DOHH2 (cell line): ENCODE measurements at regions not wholly inside any gene's neighbourhood (a gene's known extent, or its start where the extent isn't known, plus 50 kb on each side); places are given as distances from the start of the nearest gene placed in this dataset.

Experiments
- CTCF ChIP-seq: fragments of 200-600 bp; sonication (generic); IDR thresholded peaks from one replicate; pipeline ENCODE4 v1.5.1; 2014; ENCODE audit warnings: antibody characterized with exemption, mild to moderate bottlenecking, low read depth, low read length; ENCODE audit not compliant: poor library complexity, severe bottlenecking
- EZH2phosphoT487 ChIP-seq: fragments of 200-600 bp; sonication (generic); IDR thresholded peaks from 2 replicates; pipeline ENCODE4 v1.6.1; 2017; ENCODE audit warnings: borderline replicate concordance, mild to moderate bottlenecking, antibody characterized with exemption, low read length, moderate library complexity, mixed read lengths

GRCh38 chr1:238346340-238346739, 455.6 kb upstream of the ZP4 start:
- TF ChIP-seq CTCF, result no peak
- TF ChIP-seq EZH2phosphoT487, result no peak
